ENCODE measurements at regions not wholly inside any gene's neighbourhood (a gene's known extent, or its start where the extent isn't known, plus 50 kb on each side); places are given as distances from the start of the nearest gene placed in this dataset.
A peak's percentile ranks its signal among the peaks of the same experiment; 100 is the strongest.
"Not testable (repeated sequence)": the region's sequence is repeated elsewhere in the genome, so short reads cannot be mapped to it uniquely, and the experiment has no call there.

- H3K27ac Mint-ChIP-seq: not testable (repeated sequence)
- peak overlapping the region; percentile 65 for H3K4me3 Mint-ChIP-seq
These were observed 56.6 kb upstream of the ASNS start for GRCh38 chr7:97928844-97929243.

GRCh38 chr7:97927790-97928748 is 55.9 kb upstream of the ASNS start:
- not testable (repeated sequence) for H3K9me3 Mint-ChIP-seq, H3K36me3 Mint-ChIP-seq, H3K4me1 Mint-ChIP-seq, H3K27ac Mint-ChIP-seq
- peaks cover 35% of the 10 kb centered on the region for H3K27me3 Mint-ChIP-seq (ENCODE audit: low read depth)
- DNase-seq (ENCODE audit: low spot score in 2 of 2, unreplicated experiment in 2 of 2): peak; percentile 72 to 89
- peak overlapping the region; percentile 71 for H3K4me3 Mint-ChIP-seq
- peak; percentile 74 for TF ChIP-seq CTCF (IDR thresholded peaks at IDR 0.05; ENCODE audit: unreplicated experiment)

More at GRCh38 chr7:97928844-97929243, 56.6 kb upstream of the ASNS start:
- not testable (repeated sequence) for H3K36me3 Mint-ChIP-seq; H3K9me3 Mint-ChIP-seq; DNase-seq (ENCODE audit: low spot score in 2 of 2, unreplicated experiment in 2 of 2); H3K4me1 Mint-ChIP-seq
- peaks cover 35% of the 10 kb centered on the region for H3K27me3 Mint-ChIP-seq (ENCODE audit: low read depth)
